Liver (tissue), 8 donors: ENCODE measurements at regions not wholly inside any gene's neighbourhood (a gene's known extent, or its start where the extent isn't known, plus 50 kb on each side); places are given as distances from the start of the nearest gene placed in this dataset.

Experiments
- DNase-seq: peaks from one replicate; pipeline ENCODE4 v3.0.0-alpha.2; 2017; ENCODE audit warnings: low spot score
- H3K27ac ChIP-seq, 2 donors: one replicate each; pipeline ENCODE4 v1.7.0; 2013; ENCODE audit warnings: inconsistent platforms in 2 of 2, low read length in 2 of 2, control low read depth in 1 of 2, low read depth in 1 of 2, mild to moderate bottlenecking in 1 of 2
- H3K27me3 ChIP-seq, 4 donors: one replicate each; pipeline versions ENCODE4 v1.6.1 to v1.7.0; 2013; ENCODE audit warnings: low read length in 3 of 4, inconsistent platforms in 1 of 4, mild to moderate bottlenecking in 1 of 4, moderate library complexity in 1 of 4; ENCODE audit not compliant: control insufficient read depth in 4 of 4, insufficient read depth in 4 of 4
- H3K36me3 ChIP-seq, 4 donors: one replicate each; pipeline versions ENCODE4 v1.6.1 to v1.7.0; 2013; ENCODE audit warnings: low read length in 3 of 4, mild to moderate bottlenecking in 3 of 4, low read depth in 1 of 4, moderate library complexity in 1 of 4; ENCODE audit not compliant: control insufficient read depth in 4 of 4, insufficient read depth in 3 of 4
- H3K4me1 ChIP-seq, 4 donors: one replicate each; pipeline versions ENCODE4 v1.6.1 to v1.7.0; 2013; ENCODE audit warnings: low read length in 3 of 4, mild to moderate bottlenecking in 3 of 4, moderate library complexity in 1 of 4; ENCODE audit not compliant: control insufficient read depth in 4 of 4, insufficient read depth in 4 of 4
- H3K4me3 ChIP-seq, 3 donors: one replicate each; pipeline versions ENCODE4 v1.6.1 to v1.7.0; 2013; ENCODE audit warnings: low read length in 3 of 3, control low read depth in 1 of 3, low read depth in 1 of 3, mild to moderate bottlenecking in 1 of 3
- H3K9ac ChIP-seq, 2 donors: one replicate each; pipeline ENCODE4 v1.7.0; 2013; ENCODE audit warnings: low read length in 2 of 2, mild to moderate bottlenecking in 2 of 2, moderate library complexity in 2 of 2, control low read depth in 1 of 2, low read depth in 1 of 2
- H3K9me3 ChIP-seq, 4 donors: one replicate each; pipeline versions ENCODE4 v1.6.1 to v1.7.0; 2013; ENCODE audit warnings: low read length in 3 of 4; ENCODE audit not compliant: control insufficient read depth in 4 of 4
- ATF3 ChIP-seq: IDR thresholded peaks from 2 replicates; pipeline ENCODE4 v1.6.1; 2016; ENCODE audit warnings: antibody characterized with exemption
- CTCF ChIP-seq: fragments of 150-350 bp; IDR thresholded peaks from 2 replicates; pipeline ENCODE4 v1.5.1; 2017; ENCODE audit warnings: improper control_type of control experiment, low read depth, low read length; ENCODE audit not compliant: missing input control
- EGR1 ChIP-seq, 2 donors: IDR thresholded peaks; 2 replicates each; pipeline ENCODE4 v1.6.1; 2016 to 2018; ENCODE audit warnings: antibody characterized with exemption in 2 of 2, low read depth in 2 of 2
- FOXA1 ChIP-seq: IDR thresholded peaks from 2 replicates; pipeline ENCODE4 v1.6.1; 2016; ENCODE audit warnings: antibody characterized with exemption
- FOXA2 ChIP-seq: IDR thresholded peaks from 2 replicates; pipeline ENCODE4 v1.6.1; 2016; ENCODE audit warnings: antibody characterized with exemption
- GABPA ChIP-seq, 2 donors: IDR thresholded peaks in 1 of 2; conservative IDR thresholded peaks in 1 of 2; 2 replicates each; pipeline ENCODE4 v1.6.1; 2016; ENCODE audit warnings: antibody characterized with exemption in 2 of 2, mild to moderate bottlenecking in 1 of 2, moderate library complexity in 1 of 2
- HNF4A ChIP-seq, 2 donors: conservative IDR thresholded peaks; 2 replicates each; pipeline ENCODE4 v1.6.1; 2016; ENCODE audit warnings: antibody characterized with exemption in 2 of 2, mild to moderate bottlenecking in 2 of 2
- HNF4G ChIP-seq: IDR thresholded peaks from 2 replicates; pipeline ENCODE4 v1.6.1; 2016; ENCODE audit warnings: antibody characterized with exemption
- JUND ChIP-seq, 2 donors: IDR thresholded peaks; 2 replicates each; pipeline ENCODE4 v1.6.1; 2016; ENCODE audit warnings: antibody characterized with exemption in 2 of 2
- MAX ChIP-seq: IDR thresholded peaks from 2 replicates; pipeline ENCODE4 v1.6.1; 2016; ENCODE audit warnings: antibody characterized with exemption
- NR2F2 ChIP-seq: IDR thresholded peaks from 2 replicates; pipeline ENCODE4 v1.6.1; 2016; ENCODE audit warnings: antibody characterized with exemption
- RAD21 ChIP-seq, 2 donors: IDR thresholded peaks; 2 replicates each; pipeline ENCODE4 v1.6.1; 2016; ENCODE audit warnings: antibody characterized with exemption in 2 of 2, mild to moderate bottlenecking in 2 of 2
- REST ChIP-seq: IDR thresholded peaks from 2 replicates; pipeline ENCODE4 v1.6.1; 2016; ENCODE audit warnings: antibody characterized with exemption, mild to moderate bottlenecking
- RXRA ChIP-seq, 2 donors: IDR thresholded peaks; 2 replicates each; pipeline ENCODE4 v1.6.1; 2017 to 2018; ENCODE audit warnings: antibody characterized with exemption in 2 of 2, mild to moderate bottlenecking in 1 of 2
- SP1 ChIP-seq: IDR thresholded peaks from 2 replicates; pipeline ENCODE4 v1.6.1; 2018; ENCODE audit warnings: antibody characterized with exemption, mild to moderate bottlenecking
- TAF1 ChIP-seq: conservative IDR thresholded peaks from 2 replicates; pipeline ENCODE4 v1.6.1; 2016; ENCODE audit warnings: antibody characterized with exemption, mild to moderate bottlenecking
- YY1 ChIP-seq: IDR thresholded peaks from 2 replicates; pipeline ENCODE4 v1.6.1; 2016; ENCODE audit warnings: antibody characterized with exemption, mild to moderate bottlenecking
- ZBTB33 ChIP-seq: IDR thresholded peaks from 2 replicates; pipeline ENCODE4 v1.6.1; 2016; ENCODE audit warnings: antibody characterized with exemption
- WGBS: extraction: QIAGEN DNeasy Blood & Tissue Kit; methylation state at CpG from one replicate; pipeline ENCODE4 v1.1.7; 2013; 5-methylcytosine and 5-hydroxymethylcytosine counted together
- donor health status: healthy.
- donor health status: healthy.
- donor health status: healthy.
- donor health status: healthy.
- donor health status: healthy.

- no peaks in the 10 kb centered on the region for H3K27me3 ChIP-seq
- H3K27ac ChIP-seq: no peak overlapping the region
- H3K4me1 ChIP-seq: peaks cover 3 to 18% (median 9%) of the 10 kb centered on the region in 4 donors
- no peaks in the 10 kb centered on the region for H3K9me3 ChIP-seq
- H3K4me3 ChIP-seq: no peak overlapping the region
- TF ChIP-seq HNF4G: no peak
- TF ChIP-seq NR2F2: no peak
- no peak for TF ChIP-seq MAX
- no peak for TF ChIP-seq SP1
- no peak for TF ChIP-seq ATF3
- TF ChIP-seq RXRA (IDR thresholded peaks at IDR 0.05): no peak
- TF ChIP-seq YY1: no peak
- TF ChIP-seq RAD21 (IDR thresholded peaks at IDR 0.05): no peak
- TF ChIP-seq ZBTB33: no peak
- no peak for TF ChIP-seq FOXA2
- TF ChIP-seq HNF4A (conservative IDR thresholded peaks at IDR 0.05): no peak
- no peak for TF ChIP-seq GABPA (IDR thresholded peaks at IDR 0.05 in 1 of 2, conservative IDR thresholded peaks at IDR 0.05 in 1 of 2)
- TF ChIP-seq JUND (IDR thresholded peaks at IDR 0.05): no peak
- 87% methylated on average over 3 of the region's 3 CpGs for WGBS
- DNase-seq: no peak
- H3K36me3 ChIP-seq: no peaks in the 10 kb centered on the region
- no peak overlapping the region for H3K9ac ChIP-seq
These were observed 116.2 kb downstream of the ASCL1 start for GRCh38 chr12:103073630-103074029.

GRCh38 chr12:103075848-103076247 lies 118.4 kb downstream of the ASCL1 start:
- H3K4me3 ChIP-seq: no peak overlapping the region
- 52% methylated on average over 2 of the region's 2 CpGs for WGBS
- no peaks in the 10 kb centered on the region for H3K27me3 ChIP-seq
- H3K4me1 ChIP-seq: peaks cover 3 to 18% (median 9%) of the 10 kb centered on the region in 4 donors
- TF ChIP-seq ZBTB33: no peak
- TF ChIP-seq YY1: no peak
- TF ChIP-seq HNF4A (conservative IDR thresholded peaks at IDR 0.05): peak; percentile 20 to 60
- TF ChIP-seq FOXA2: no peak
- TF ChIP-seq CTCF: no peak
- TF ChIP-seq JUND (IDR thresholded peaks at IDR 0.05): no peak
- no peak for TF ChIP-seq REST
- TF ChIP-seq EGR1 (IDR thresholded peaks at IDR 0.05; ENCODE audit: low read depth in 2 of 2): no peak
- TF ChIP-seq SP1: peak; percentile 29
- peak in 1 of 2 donors; percentile 20 for TF ChIP-seq RAD21 (IDR thresholded peaks at IDR 0.05)
- no peak for TF ChIP-seq FOXA1
- peak in 1 of 2 donors; percentile 5 for TF ChIP-seq RXRA (IDR thresholded peaks at IDR 0.05)
- no peak for TF ChIP-seq GABPA (IDR thresholded peaks at IDR 0.05 in 1 of 2, conservative IDR thresholded peaks at IDR 0.05 in 1 of 2)
- no peak for TF ChIP-seq ATF3
- TF ChIP-seq HNF4G: no peak
- no peak for TF ChIP-seq NR2F2
- TF ChIP-seq MAX: no peak
- no peak for TF ChIP-seq TAF1
- no peak overlapping the region for H3K27ac ChIP-seq
- no peak for DNase-seq
- H3K9me3 ChIP-seq: peaks cover 0 to 1% (median 0%) of the 10 kb centered on the region in 4 donors
- H3K36me3 ChIP-seq: no peaks in the 10 kb centered on the region
- H3K9ac ChIP-seq: no peak overlapping the region
